HUES64 (cell line): ENCODE measurements at regions not wholly inside any gene's neighbourhood (a gene's known extent, or its start where the extent isn't known, plus 50 kb on each side); places are given as distances from the start of the nearest gene placed in this dataset.
"Not testable (repeated sequence)": the region's sequence is repeated elsewhere in the genome, so short reads cannot be mapped to it uniquely, and the experiment has no call there.

Source experiments
- H3K27ac ChIP-seq: 2 replicates; pipeline ENCODE4 v1.7.0; 2013; ENCODE audit warnings: low read depth, low read length, inconsistent platforms
- H3K27me3 ChIP-seq: 2 replicates; pipeline ENCODE4 v1.6.1; 2013; ENCODE audit warnings: mild to moderate bottlenecking, low read length; ENCODE audit not compliant: insufficient read depth
- H3K36me3 ChIP-seq: 2 replicates; pipeline ENCODE4 v1.6.1; 2013; ENCODE audit warnings: mild to moderate bottlenecking, low read length; ENCODE audit not compliant: insufficient read depth
- H3K4me1 ChIP-seq: 2 replicates; pipeline ENCODE4 v1.6.1; 2013; ENCODE audit warnings: mild to moderate bottlenecking, low read length, moderate library complexity; ENCODE audit not compliant: insufficient read depth
- H3K4me3 ChIP-seq: 2 replicates; pipeline ENCODE4 v1.5.1; 2013; ENCODE audit warnings: mild to moderate bottlenecking, low read length, moderate library complexity
- H3K9ac ChIP-seq: 2 replicates; pipeline ENCODE4 v1.6.1; 2013; ENCODE audit warnings: mild to moderate bottlenecking, low read depth, low read length
- H3K9me3 ChIP-seq: 2 replicates; pipeline ENCODE4 v1.6.1; 2013; ENCODE audit warnings: low read depth, low read length; ENCODE audit not compliant: insufficient read depth
- WGBS: fragments of 150-250, 120-280 bp; methylation state at CpG from one replicate; pipeline ENCODE4 v1.1.7; 2013; ENCODE audit warnings: missing lambda C conversion rate; 5-methylcytosine and 5-hydroxymethylcytosine counted together

DNA sequence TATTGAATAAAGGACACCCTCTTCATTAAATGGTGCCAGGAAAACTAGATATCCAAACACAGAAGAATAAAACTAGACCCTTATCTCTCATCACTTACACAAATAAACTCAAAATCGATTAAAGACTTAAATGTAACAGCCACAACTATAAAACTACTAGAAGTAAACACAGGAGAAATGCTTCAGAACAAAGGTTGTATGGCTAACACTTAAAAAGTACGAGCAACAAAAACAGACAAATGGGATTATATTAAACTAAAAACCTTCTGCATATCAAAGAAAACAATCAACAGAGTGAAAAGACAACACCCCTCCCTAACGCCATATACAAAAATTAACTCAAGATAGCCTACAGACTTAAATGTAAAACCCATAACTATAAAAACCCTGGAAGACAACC is 104.7 kb upstream of the CLEC6A start:
- H3K4me1 ChIP-seq, H3K4me3 ChIP-seq, H3K36me3 ChIP-seq, H3K27me3 ChIP-seq, H3K27ac ChIP-seq, H3K9me3 ChIP-seq, H3K9ac ChIP-seq: not testable (repeated sequence)
- 94% methylated on average over 3 of the region's 3 CpGs for WGBS

DNA sequence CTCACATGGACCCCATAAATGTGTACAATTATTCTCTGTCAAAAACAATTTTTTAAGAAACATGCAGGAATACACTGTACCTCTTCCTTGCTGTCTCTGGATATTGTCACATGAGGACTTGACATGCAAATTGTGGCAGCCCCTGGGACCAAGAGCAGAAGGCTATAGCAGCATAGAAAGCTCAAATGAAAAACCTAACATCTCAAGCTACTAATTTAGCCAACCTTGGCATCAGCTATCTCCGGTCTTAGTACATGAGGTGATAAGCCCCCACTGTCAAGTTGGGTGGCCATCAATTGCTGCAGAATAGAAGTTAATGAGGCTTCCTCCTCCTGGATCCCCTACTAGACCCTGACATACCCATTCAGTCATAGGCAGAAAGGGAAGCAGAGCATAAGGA is 101.0 kb upstream of the CLEC6A start:
- not testable (repeated sequence) for H3K4me1 ChIP-seq, H3K4me3 ChIP-seq, H3K27me3 ChIP-seq, H3K36me3 ChIP-seq, H3K9ac ChIP-seq, H3K27ac ChIP-seq, H3K9me3 ChIP-seq
- WGBS: 85% methylated on average over 1 of the region's 1 CpG

DNA sequence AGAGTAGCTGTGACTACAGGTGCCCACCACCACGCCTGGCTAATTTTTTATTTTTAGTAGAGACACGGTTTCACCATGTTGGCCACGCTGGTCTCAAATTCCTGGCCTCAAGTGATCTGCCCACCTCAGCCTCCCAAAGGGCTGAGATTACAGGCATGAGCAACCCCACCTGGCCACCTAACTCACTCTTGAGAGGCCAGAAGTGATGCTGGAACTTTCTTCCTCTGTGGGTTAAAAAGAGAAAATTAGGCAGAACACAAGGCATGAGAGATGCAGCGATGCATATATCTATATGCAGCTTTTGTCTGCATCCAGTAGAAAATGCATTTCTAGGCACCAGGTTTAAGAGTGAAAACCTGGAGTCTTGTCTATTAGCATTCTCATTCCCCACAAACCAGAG is 100.2 kb upstream of the CLEC6A start:
- H3K27ac ChIP-seq, H3K4me1 ChIP-seq: not testable (repeated sequence)
- WGBS: 98% methylated on average over 4 of the region's 4 CpGs

DNA sequence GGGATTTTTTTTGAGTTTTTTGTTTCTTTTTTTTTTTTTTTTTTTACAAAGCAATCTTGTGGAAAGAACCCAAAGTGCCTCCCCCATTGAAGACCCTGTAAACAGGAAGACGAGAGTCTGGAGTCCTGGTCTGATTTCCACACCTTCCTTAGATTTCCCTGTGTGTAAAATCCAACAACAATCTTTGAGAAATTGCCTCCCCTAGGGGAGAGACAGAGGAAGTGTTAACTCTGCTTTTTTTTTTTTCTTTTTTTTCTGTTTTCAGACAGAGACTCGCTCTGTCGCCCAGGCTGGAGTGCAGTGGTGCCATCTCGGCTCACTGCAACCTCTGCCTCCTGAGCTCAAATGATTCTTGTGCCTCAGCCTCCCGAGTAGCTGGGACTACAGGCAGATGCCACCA is 82.0 kb upstream of the CLEC6A start:
- H3K4me1 ChIP-seq, H3K4me3 ChIP-seq, H3K27ac ChIP-seq, H3K36me3 ChIP-seq, H3K27me3 ChIP-seq, H3K9ac ChIP-seq, H3K9me3 ChIP-seq: not testable (repeated sequence)
- 45% methylated on average over 4 of the region's 5 CpGs for WGBS

More for the DNA sequence above, 100.2 kb upstream of the CLEC6A start:
- H3K36me3 ChIP-seq, H3K9ac ChIP-seq, H3K4me3 ChIP-seq, H3K27me3 ChIP-seq, H3K9me3 ChIP-seq: not testable (repeated sequence)

DNA sequence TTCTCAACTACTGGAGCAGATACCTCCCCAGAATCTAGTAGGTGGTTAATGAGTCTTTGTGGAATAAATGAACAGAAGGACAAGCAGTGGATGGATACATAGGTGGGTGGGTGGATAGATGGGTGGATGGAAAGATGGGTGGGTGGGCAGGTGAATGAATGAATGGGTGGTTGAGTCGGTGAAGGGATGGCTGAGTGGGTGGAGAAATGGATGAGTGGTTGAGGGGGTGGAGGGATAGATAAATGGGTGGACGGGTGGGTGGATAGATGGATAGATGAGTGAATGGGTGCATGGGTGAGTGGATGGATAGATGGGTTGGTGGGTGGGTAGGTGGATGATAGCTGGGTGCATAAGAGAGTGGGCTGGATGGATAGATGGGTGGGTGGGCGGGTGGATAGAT is 80.6 kb upstream of the CLEC6A start:
- H3K9me3 ChIP-seq, H3K27ac ChIP-seq, H3K36me3 ChIP-seq, H3K4me1 ChIP-seq, H3K4me3 ChIP-seq, H3K27me3 ChIP-seq, H3K9ac ChIP-seq: not testable (repeated sequence)
- WGBS: 93% methylated on average over 2 of the region's 3 CpGs

DNA sequence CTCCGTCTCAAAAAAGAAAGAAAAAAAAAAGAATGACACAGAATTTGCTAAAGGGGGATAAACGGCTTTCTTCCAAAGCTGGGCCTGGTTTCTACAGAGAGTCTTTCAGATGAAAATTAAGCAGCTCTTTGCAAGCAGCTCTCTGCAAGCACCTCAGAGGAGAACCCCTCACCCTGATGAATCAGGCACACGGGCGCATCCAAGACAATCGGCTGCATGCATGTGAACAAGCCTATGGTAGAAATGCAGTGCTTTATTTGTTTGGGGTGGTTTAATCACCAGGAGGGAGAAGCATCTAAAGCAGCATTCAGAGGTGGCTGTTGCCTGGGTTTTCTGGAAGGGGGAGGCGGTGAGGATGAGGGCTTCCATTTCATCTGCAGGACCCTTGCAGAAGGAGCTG is 78.0 kb upstream of the CLEC6A start:
- WGBS: 29% methylated on average over 6 of the region's 6 CpGs
- not testable (repeated sequence) for H3K27me3 ChIP-seq, H3K4me3 ChIP-seq

DNA sequence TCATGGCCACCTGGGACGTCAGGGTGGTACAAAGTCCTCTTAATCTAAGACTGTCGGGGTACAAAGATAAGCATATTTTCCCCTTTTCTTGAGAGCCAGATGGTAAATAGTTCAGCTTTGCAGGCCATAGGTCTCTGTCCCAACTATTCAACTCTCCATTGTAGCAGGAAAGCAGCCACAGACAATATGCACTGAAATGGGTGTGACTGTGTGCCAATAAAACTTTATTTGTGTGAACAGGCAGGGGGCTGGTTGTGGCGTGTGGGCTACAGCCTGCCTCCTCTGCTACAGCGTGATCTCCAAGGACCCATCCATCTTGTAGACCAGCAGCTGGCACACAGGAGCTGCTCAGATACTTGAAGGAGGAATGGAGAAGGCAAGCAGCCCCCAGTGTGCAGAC is 73.2 kb upstream of the CLEC6A start:
- H3K9ac ChIP-seq: not testable (repeated sequence)

More for the DNA sequence above, 78.0 kb upstream of the CLEC6A start:
- H3K9ac ChIP-seq, H3K9me3 ChIP-seq, H3K4me1 ChIP-seq, H3K36me3 ChIP-seq: not testable (repeated sequence)
- H3K27ac ChIP-seq: peak overlapping the region; percentile 41; the same call in 1 of the 2 replicates

DNA sequence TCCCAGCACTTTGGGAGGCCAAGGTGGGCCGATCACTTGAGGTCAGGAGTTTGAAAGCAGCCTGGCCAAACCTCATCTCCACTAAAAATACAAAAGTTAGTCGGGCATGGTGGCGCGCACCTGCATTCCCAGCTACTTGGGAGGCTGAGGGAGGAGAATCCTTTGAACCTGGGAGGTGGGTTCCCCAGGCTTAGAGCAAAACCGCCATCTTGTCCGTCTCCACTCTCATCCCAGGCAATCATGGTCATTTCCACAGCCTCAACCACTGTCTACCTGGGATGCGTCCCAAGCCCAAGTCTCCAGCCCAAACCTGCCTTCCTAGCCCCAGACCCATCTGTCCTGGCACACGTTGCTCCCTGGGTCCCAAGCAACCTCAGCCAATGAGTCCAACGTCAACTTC is 71.1 kb upstream of the CLEC6A start:
- H3K9ac ChIP-seq, H3K4me3 ChIP-seq, H3K4me1 ChIP-seq, H3K27me3 ChIP-seq, H3K27ac ChIP-seq, H3K9me3 ChIP-seq, H3K36me3 ChIP-seq: not testable (repeated sequence)
- WGBS: 95% methylated on average over 8 of the region's 9 CpGs

More for the DNA sequence above, 73.2 kb upstream of the CLEC6A start:
- not testable (repeated sequence) for H3K4me1 ChIP-seq, H3K27me3 ChIP-seq, H3K27ac ChIP-seq, H3K9me3 ChIP-seq, H3K4me3 ChIP-seq, H3K36me3 ChIP-seq
- 91% methylated on average over 4 of the region's 4 CpGs for WGBS

DNA sequence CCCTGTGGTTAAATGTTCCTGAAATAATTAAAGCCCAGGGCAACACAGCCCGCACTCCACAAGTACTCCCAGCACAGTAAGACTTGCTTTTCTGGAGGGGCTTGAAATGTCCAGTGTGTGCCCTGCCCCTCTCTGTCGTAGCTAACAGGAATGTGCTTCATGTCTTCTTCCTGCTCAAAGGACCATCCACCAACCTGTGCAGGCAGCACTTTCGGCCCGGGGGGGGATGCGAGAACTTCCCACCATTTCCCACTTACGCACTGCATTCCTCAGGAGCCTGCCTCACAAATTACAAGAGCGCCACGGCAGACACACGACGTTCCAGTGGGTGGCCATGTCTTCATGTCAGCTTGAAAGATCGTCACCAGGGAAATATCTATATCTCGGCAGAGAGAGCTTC is 70.3 kb upstream of the CLEC6A start:
- not testable (repeated sequence) for H3K36me3 ChIP-seq, H3K27me3 ChIP-seq, H3K4me1 ChIP-seq, H3K4me3 ChIP-seq, H3K9me3 ChIP-seq, H3K27ac ChIP-seq, H3K9ac ChIP-seq
- WGBS: 94% methylated on average over 12 of the region's 12 CpGs

DNA sequence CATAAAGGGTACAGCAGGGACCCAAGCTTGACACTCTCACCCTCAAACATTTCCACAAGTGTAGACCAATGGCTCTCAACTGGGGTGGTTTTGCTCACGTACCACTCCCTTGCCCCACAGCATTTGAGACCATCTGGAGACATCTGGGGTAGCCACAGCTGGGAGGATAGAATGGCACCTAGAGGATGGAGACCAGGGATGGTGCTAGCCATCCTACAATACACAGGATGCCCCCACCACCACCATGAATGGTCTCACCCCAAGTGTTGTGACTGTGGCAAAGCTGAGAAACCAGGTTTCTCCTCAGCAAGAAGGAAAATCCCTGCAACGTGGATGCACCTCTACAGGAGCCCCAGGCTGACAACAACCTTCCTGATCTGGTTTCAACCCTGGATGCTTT is 69.1 kb upstream of the CLEC6A start:
- whole genome bisulfite sequencing: 94% methylated on average over 2 of the region's 2 CpGs
- not testable (repeated sequence) for H3K36me3 ChIP-seq, H3K9ac ChIP-seq, H3K27ac ChIP-seq, H3K4me1 ChIP-seq, H3K4me3 ChIP-seq, H3K27me3 ChIP-seq, H3K9me3 ChIP-seq

DNA sequence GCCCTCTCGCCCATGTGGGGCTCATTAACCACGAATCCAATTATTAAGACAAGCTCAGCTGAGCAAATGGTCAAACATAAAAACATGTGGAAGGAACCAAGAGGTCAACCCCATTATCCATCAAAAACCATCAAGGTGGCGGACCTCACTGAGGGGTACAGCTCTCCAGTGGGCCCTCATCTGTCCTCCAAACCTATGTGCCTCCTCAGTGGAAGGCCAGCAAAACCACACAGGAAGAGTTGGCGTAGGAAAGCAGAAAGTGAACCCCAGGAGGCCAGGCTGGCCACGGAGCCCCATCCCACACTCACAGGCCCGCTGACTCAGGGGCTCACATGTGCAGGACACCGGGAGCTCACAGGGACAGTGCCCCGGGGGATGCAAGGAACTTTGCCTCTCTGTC is 66.5 kb upstream of the CLEC6A start:
- H3K27ac ChIP-seq, H3K4me3 ChIP-seq: not testable (repeated sequence)
- WGBS: 82% methylated on average over 6 of the region's 8 CpGs

DNA sequence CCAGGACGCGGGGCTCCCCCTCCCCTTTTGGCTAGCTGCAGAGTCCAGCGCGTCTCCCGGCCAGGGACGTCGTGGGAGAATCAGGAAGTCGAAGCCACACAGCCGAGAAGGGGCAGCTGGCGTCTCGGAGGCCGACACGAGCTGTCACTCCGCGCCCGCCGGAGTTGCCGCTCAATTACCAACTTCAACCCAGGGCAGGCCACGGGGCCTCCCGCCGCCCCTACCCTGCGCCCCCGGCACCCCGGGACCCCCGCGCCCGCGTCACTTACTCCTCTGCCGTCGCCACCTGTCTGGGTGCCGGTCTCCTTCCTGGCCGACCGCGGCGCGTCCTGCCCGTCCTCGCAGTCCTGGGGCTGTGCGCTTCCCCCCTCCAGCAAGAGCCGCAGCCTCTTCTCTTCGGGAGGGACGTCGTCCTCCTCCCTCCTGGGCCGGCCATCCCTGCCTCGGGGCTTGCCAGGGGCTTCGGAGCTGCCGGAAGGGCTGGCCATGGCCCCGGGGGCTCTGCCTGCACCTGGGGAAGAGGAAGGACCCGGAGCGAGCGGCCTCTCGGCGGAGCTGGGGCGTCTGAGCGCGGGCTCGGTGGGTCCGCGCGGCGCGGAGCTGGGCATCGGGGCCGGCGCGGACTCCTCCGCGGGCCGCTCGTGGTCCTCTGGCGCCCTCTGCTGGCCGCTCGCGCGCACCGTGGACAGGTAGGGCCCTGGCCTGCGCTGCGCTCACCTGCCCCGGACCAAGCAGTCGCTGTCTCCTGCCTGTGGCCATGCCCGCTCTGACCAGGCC is 65.6 kb upstream of the CLEC6A start:
- not testable (repeated sequence) for H3K9ac ChIP-seq, H3K27ac ChIP-seq, H3K36me3 ChIP-seq, H3K4me1 ChIP-seq, H3K27me3 ChIP-seq, H3K9me3 ChIP-seq
- H3K4me3 ChIP-seq: peak overlapping the region; percentile 49
- WGBS: 3% methylated on average over 81 of the region's 81 CpGs

More for the DNA sequence above, 66.5 kb upstream of the CLEC6A start:
- not testable (repeated sequence) for H3K27me3 ChIP-seq, H3K9ac ChIP-seq, H3K36me3 ChIP-seq, H3K4me1 ChIP-seq, H3K9me3 ChIP-seq
